ENCODE measurements at regions not wholly inside any gene's neighbourhood (a gene's known extent, or its start where the extent isn't known, plus 50 kb on each side); places are given as distances from the start of the nearest gene placed in this dataset.

- DNase-seq: no peak
These were observed 438.9 kb downstream of the ADRA2A start for GRCh38 chr10:111515706-111516105.

GRCh38 chr10:111516144-111516543 is 439.3 kb downstream of the ADRA2A start:
- DNase-seq: no peak

GRCh38 chr10:111522141-111522540 is 445.3 kb downstream of the ADRA2A start:
- DNase-seq: no peak

- no peak for DNase-seq
These were observed 445.7 kb downstream of the ADRA2A start for GRCh38 chr10:111522551-111522950.

- no peak for DNase-seq
These were observed 446.2 kb downstream of the ADRA2A start for GRCh38 chr10:111523016-111523415.

- DNase-seq: no peak
These were observed 447.3 kb downstream of the ADRA2A start for GRCh38 chr10:111524134-111524533.

GRCh38 chr10:111525696-111526095 is 448.9 kb downstream of the ADRA2A start:
- no peak for DNase-seq

GRCh38 chr10:111531690-111532089 is 454.9 kb downstream of the ADRA2A start:
- DNase-seq: no peak

GRCh38 chr10:111532139-111532538 is 455.3 kb downstream of the ADRA2A start:
- no peak for DNase-seq

GRCh38 chr10:111539246-111539645 is 462.4 kb downstream of the ADRA2A start:
- no peak for DNase-seq

GRCh38 chr10:111543854-111544253 is 467.0 kb downstream of the ADRA2A start:
- no peak for DNase-seq

GRCh38 chr10:111545861-111546605 is 469.2 kb downstream of the ADRA2A start:
- DNase-seq: no peak

GRCh38 chr10:111548084-111548726 is 471.4 kb downstream of the ADRA2A start:
- DNase-seq: no peak

GRCh38 chr10:111551001-111551400 is 474.2 kb downstream of the ADRA2A start:
- peak; percentile 14 for DNase-seq

- no peak for DNase-seq
These were observed 479.8 kb downstream of the ADRA2A start for GRCh38 chr10:111556666-111557065.

GRCh38 chr10:111558211-111558610 is 481.4 kb downstream of the ADRA2A start:
- DNase-seq: no peak

- no peak for DNase-seq
These were observed 483.2 kb downstream of the ADRA2A start for GRCh38 chr10:111560027-111560426.

- DNase-seq: no peak
These were observed 484.3 kb downstream of the ADRA2A start for GRCh38 chr10:111561124-111561523.

GRCh38 chr10:111565542-111565941 is 488.7 kb downstream of the ADRA2A start:
- DNase-seq: no peak

- no peak for DNase-seq
These were observed 501.2 kb downstream of the ADRA2A start for GRCh38 chr10:111578076-111578475.

- no peak for DNase-seq
These were observed 502.6 kb downstream of the ADRA2A start for GRCh38 chr10:111579473-111579872.

GRCh38 chr10:111590703-111591102 is 513.9 kb downstream of the ADRA2A start:
- no peak for DNase-seq

- peak; percentile 62 for DNase-seq
These were observed 516.7 kb downstream of the ADRA2A start for GRCh38 chr10:111593578-111593977.

- no peak for DNase-seq
These were observed 518.3 kb downstream of the ADRA2A start for GRCh38 chr10:111595173-111595572.
